Stomach (tissue), 8 donors: ENCODE measurements at regions not wholly inside any gene's neighbourhood (a gene's known extent, or its start where the extent isn't known, plus 50 kb on each side); places are given as distances from the start of the nearest gene placed in this dataset.
A peak's percentile ranks its signal among the peaks of the same experiment; 100 is the strongest.

Experiments used
- DNase-seq, 2 donors: peaks; one replicate each; pipeline versions ENCODE4 v3.0.0 to v3.0.0-alpha.2; 2013 to 2019
- H3K27ac ChIP-seq, 5 donors: fragments of 200-600 bp in 4 of 5; sonication (generic) in 4 of 5; one replicate each; pipeline ENCODE4 v1.5.1; 2013 to 2019; ENCODE audit warnings: mild to moderate bottlenecking in 1 of 5, moderate library complexity in 1 of 5
- H3K27me3 ChIP-seq, 3 donors: fragments of 200-600 bp; sonication (generic); one replicate each; pipeline ENCODE4 v1.5.1; 2017 to 2019; ENCODE audit warnings: mixed run types in 1 of 3
- H3K36me3 ChIP-seq, 4 donors: fragments of 200-600 bp; sonication (generic); 1 replicate in 3 of 4; 2 replicates in 1 of 4; pipeline ENCODE4 v1.5.1; 2016 to 2019
- H3K4me1 ChIP-seq, 4 donors: fragments of 200-600 bp; sonication (generic); one replicate each; pipeline ENCODE4 v1.5.1; 2016 to 2019
- H3K4me3 ChIP-seq, 4 donors: fragments of 200-600 bp; sonication (generic) in 3 of 4; one replicate each; pipeline ENCODE4 v1.5.1; 2016 to 2019; ENCODE audit warnings: mild to moderate bottlenecking in 1 of 4
- H3K9me3 ChIP-seq, 4 donors: fragments of 200-600 bp; sonication (generic); one replicate each; pipeline ENCODE4 v1.5.1; 2016 to 2019
- CTCF ChIP-seq, 7 experiments: fragments of 450-650 bp in 4 of 7; fragments of 200-600 bp in 3 of 7; sonication (generic) in 3 of 7; IDR thresholded peaks; one replicate each; pipeline ENCODE4 v1.5.1; 2016 to 2019; ENCODE audit warnings: antibody characterized with exemption in 7 of 7, control low read depth in 2 of 7, mild to moderate bottlenecking in 1 of 7
- EP300 ChIP-seq: sonication (generic); formaldehyde crosslinking; IDR thresholded peaks from one replicate; pipeline ENCODE4 v1.6.1; 2017; ENCODE audit warnings: antibody characterized with exemption
- POLR2A ChIP-seq, 4 donors: fragments of 450-650 bp; IDR thresholded peaks; one replicate each; pipeline ENCODE4 v1.6.1; 2016; ENCODE audit warnings: antibody characterized with exemption in 4 of 4, control low read depth in 2 of 4, mild to moderate bottlenecking in 1 of 4, moderate library complexity in 1 of 4
- POLR2AphosphoS5 ChIP-seq, 3 donors: sonication (generic); formaldehyde crosslinking; IDR thresholded peaks; one replicate each; pipeline ENCODE4 v1.6.1; 2016; ENCODE audit warnings: antibody characterized with exemption in 3 of 3
- WGBS, 5 donors: extraction: QIAGEN DNeasy Blood & Tissue Kit in 3 of 5; methylation state at CpG; one replicate each; pipeline versions ENCODE4 v1.1.5 to v1.1.7; 2013 to 2018; 5-methylcytosine and 5-hydroxymethylcytosine counted together
- intact Hi-C: fragments of 100-400 bp; cut with DNase I; formaldehyde crosslinking; loops from one replicate; pipeline ENCODE4 v1.15.1; 2023; ENCODE audit warnings: low total_unique reads
- donor health status: healthy with polysubstance abuse.
- donor health status: Bipolar disorder and iron deficiency.
- donor health status: healthy.

DNA sequence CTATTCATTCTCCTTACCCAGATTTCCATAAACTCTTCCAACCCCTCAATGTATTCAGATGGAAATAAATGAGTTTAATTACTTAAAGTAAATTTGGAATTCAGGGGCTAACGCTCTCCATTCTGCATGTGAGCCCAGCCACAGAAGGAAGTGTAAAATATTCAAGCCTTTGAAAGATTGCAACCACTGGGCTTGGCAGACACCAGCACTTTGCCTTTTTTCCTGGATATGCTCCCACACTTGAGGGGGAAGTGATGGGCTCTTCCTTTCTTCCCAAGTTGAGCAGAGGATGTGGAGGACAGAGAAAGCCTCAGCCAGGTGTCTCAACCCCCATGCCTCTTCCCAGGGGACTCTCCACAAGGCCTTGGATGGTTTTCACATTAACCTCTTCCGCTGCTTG, 825.1 kb upstream of the EEF2KMT start:
- Histone ChIP-seq H3K27ac (no peak overlapping the region), H3K4me1 (no peaks in the 10 kb centered on the region), H3K9me3 (peaks cover 0 to 11% (median 2%) of the 10 kb centered on the region in 4 donors), H3K4me3 (no peak overlapping the region), H3K27me3 (no peaks in the 10 kb centered on the region), H3K36me3 (no peaks in the 10 kb centered on the region)
- WGBS, 5 donors: 74 to 92% (median 82%) methylated on average over 2 of the region's 2 CpGs
- DNase-seq: no peak
- no peak for TF ChIP-seq CTCF (IDR thresholded peaks at IDR 0.05)
- TF ChIP-seq POLR2A (IDR thresholded peaks at IDR 0.05): no peak
- TF ChIP-seq POLR2AphosphoS5 (IDR thresholded peaks at IDR 0.05): no peak
- TF ChIP-seq EP300: no peak
- intact Hi-C loops: no loop called here

DNA sequence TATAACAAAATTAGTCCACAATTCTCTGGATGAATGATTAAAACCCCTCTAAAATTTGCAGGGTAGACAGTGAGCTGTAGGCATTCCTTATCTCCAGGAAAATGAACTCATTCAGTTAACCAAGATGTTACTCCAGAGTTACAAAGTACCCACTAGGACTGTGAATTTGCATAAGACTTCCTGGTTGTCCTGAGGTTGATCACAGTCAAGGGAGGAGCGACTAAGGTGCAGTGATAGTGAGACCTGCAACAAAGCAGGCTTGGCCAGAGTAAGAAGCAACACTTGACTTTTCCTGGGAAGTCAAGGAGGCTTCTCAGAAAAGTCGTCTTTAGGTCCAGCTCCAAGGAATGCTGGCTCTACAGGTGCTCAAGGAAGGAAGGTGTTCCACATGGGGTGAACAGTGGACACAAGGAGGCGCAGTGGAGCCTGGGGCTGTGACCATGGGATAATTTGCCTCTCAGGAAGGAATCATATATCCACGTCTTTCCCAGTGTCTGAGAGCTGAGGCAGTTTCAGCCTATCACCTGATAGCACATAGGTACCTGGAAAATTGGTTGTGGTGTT, 821.1 kb upstream of the EEF2KMT start:
- Histone ChIP-seq H3K4me3 (no peak overlapping the region), H3K27ac (no peak overlapping the region), H3K4me1 (no peaks in the 10 kb centered on the region), H3K36me3 (no peaks in the 10 kb centered on the region), H3K27me3 (peaks cover 0 to 9% (median 0%) of the 10 kb centered on the region in 3 donors), H3K9me3 (peaks cover 0 to 17% (median 8%) of the 10 kb centered on the region in 4 donors)
- 34 to 50% (median 41%) methylated on average over 4 of the region's 4 CpGs for WGBS, 5 donors
- intact Hi-C loops: no loop called here
- TF ChIP-seq CTCF (IDR thresholded peaks at IDR 0.05) (no peak), POLR2A (IDR thresholded peaks at IDR 0.05) (no peak), EP300 (no peak), POLR2AphosphoS5 (IDR thresholded peaks at IDR 0.05) (no peak)
- peak in 1 of 2 donors; percentile 11 for DNase-seq

DNA sequence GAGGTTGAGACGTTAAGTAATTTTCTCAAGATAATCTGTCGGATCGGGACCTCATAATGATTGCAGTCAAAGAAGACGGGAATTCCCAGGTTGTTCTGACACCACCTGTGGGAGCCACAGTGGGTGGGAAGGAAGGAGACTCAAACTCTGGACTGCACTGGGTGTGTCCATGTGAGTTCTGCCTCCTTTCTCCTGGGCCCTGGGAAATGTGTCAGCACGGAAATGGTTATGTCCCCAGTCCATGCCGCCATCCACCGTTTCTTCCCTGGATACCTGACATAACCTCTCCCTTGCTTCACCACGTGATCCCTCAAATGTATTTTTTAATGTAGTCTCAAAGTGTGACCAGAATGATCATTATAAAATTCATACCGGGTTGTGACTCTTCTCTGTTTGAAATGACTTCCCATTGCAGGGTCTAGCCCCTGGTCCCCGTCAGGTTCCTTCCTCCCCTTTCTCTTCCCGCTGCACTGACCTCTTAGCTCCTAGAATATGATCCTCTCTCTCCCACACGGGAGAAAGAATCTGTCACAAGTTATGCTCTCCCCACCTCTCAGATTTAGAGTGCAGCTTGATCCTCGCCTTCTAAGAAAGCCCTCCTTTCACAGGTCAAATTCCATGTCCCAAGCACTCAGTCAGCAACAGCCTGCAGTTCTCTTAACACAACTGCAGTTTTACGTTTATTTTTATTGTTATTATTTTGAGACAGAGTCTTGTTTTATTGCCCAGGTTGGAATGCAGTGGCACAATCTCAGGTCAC, 820.0 kb upstream of the EEF2KMT start:
- no peak overlapping the region for H3K4me3 ChIP-seq
- intact Hi-C loops: no loop called here
- peaks cover 0 to 17% (median 14%) of the 10 kb centered on the region in 4 donors for H3K9me3 ChIP-seq
- 63 to 72% (median 65%) methylated on average over 14 of the region's 14 CpGs for WGBS, 5 donors
- DNase-seq: no peak
- no peaks in the 10 kb centered on the region for H3K36me3 ChIP-seq
- no peaks in the 10 kb centered on the region for H3K4me1 ChIP-seq
- H3K27ac ChIP-seq: no peak overlapping the region
- TF ChIP-seq POLR2AphosphoS5 (IDR thresholded peaks at IDR 0.05) (no peak), EP300 (no peak), POLR2A (IDR thresholded peaks at IDR 0.05) (no peak), CTCF (IDR thresholded peaks at IDR 0.05) (no peak)
- H3K27me3 ChIP-seq: peaks cover 0 to 9% (median 0%) of the 10 kb centered on the region in 3 donors

DNA sequence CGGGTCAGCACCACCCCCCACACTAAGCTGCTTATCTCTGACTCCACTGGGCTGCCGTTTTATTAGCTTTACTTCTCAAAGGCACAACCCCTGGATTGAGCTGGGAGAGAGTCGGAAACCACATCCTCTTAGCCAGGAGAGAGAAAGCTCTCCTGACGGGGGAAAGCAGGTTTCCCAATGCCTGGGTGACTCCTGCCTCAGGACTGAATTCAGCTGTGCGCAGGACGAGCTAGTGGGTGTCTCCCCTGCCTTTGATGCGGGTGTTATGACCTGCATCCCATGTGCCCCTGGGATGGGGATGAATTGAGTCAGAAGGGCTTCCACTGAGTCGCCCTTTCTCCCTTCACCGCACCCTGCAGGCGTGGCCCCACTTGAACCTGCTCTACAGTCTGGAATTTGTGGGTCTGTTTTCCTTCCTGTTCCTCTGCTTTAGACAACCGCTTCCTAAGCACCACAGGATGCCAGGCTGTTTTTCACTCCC, 819.2 kb upstream of the EEF2KMT start:
- H3K27ac ChIP-seq: no peak overlapping the region
- peaks cover 0 to 17% (median 15%) of the 10 kb centered on the region in 4 donors for H3K9me3 ChIP-seq
- TF ChIP-seq POLR2A (IDR thresholded peaks at IDR 0.05) (no peak), CTCF (IDR thresholded peaks at IDR 0.05) (no peak), EP300 (no peak), POLR2AphosphoS5 (IDR thresholded peaks at IDR 0.05) (no peak)
- H3K36me3 ChIP-seq: no peaks in the 10 kb centered on the region
- peaks cover 0 to 9% (median 0%) of the 10 kb centered on the region in 3 donors for H3K27me3 ChIP-seq
- DNase-seq: peak in 1 of 2 donors; percentile 6
- no peaks in the 10 kb centered on the region for H3K4me1 ChIP-seq
- intact Hi-C loops: no loop called here
- H3K4me3 ChIP-seq: no peak overlapping the region
- 10 to 21% (median 14%) methylated on average over 8 to 11 of the region's 11 CpGs for WGBS, 5 donors
